GM19395 (cell line): ENCODE measurements at regions not wholly inside any gene's neighbourhood (a gene's known extent, or its start where the extent isn't known, plus 50 kb on each side); places are given as distances from the start of the nearest gene placed in this dataset.
"Not testable (repeated sequence)": the region's sequence is repeated elsewhere in the genome, so short reads cannot be mapped to it uniquely, and the experiment has no call there.

ENCODE experiments used
- ATAC-seq: cut with Tn5 transposase; IDR thresholded peaks from one replicate; pipeline ENCODE4 v1.9.1; 2021; ENCODE audit warnings: mild to moderate bottlenecking, moderate library complexity; ENCODE audit not compliant: unreplicated experiment

GRCh38 chr2:186348200-186348599, 137.9 kb upstream of the ZC3H15 start:
- ATAC-seq = no peak

DNA sequence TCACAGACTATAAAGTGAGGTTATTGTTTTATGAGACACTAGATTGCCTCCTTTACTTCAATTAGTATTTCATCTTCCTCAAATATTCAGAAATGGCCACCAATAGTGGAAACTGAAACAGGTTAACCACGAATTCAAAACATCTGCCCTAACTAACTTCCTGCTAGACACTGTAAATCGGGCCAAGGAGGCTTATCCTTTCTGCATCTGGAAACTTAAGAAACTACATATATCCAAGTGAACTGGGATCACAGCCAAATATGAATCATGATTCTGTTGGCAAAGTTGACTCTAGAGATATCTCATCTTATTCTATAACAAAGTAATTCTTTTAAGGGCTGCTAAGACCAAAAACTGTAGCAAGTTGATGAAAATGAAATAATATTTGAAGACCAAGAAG, 136.6 kb upstream of the ZC3H15 start:
- peak; percentile 73 for ATAC-seq

GRCh38 chr2:186354160-186354559, 131.9 kb upstream of the ZC3H15 start:
- ATAC-seq = not testable (repeated sequence)

- no peak for ATAC-seq
Observed at GRCh38 chr2:186365406-186365805, 120.7 kb upstream of the ZC3H15 start.

DNA sequence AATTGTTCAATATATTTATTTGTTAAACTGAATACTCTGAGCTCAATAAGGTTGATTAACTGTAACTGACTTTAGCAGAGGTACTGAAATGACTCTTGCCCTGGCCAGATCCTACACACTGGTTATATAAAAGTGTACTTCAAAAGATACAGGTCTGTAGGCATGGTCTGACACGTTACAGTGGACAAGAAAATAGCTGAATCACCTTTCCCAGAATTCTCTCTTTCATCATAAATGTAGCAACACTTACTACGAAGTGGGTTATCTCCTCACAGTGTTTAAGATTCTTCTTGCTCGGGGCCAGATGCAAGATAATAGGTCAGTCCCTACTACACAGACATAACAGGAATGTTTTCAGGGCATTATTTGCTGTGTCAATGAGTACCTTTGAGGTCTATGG, 107.0 kb upstream of the ZC3H15 start:
- no peak for ATAC-seq

DNA sequence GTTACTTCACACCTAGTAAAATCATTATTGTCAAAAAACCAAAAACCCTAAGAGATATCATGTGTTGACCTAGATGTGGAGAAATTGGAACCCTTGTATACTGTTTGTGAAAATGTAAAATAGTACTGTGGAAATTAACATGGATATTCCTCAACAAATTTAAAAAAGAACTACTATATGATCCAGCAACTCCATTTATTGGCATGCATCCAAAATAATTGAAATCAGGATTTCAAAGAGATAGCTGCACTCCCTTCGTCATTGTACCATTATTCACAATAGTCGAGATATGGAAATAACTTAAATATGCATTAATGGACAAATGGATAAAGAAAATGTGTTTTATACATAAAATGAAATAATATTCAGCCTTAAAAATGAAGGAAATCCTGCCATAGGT, 105.3 kb upstream of the ZC3H15 start:
- no peak for ATAC-seq

DNA sequence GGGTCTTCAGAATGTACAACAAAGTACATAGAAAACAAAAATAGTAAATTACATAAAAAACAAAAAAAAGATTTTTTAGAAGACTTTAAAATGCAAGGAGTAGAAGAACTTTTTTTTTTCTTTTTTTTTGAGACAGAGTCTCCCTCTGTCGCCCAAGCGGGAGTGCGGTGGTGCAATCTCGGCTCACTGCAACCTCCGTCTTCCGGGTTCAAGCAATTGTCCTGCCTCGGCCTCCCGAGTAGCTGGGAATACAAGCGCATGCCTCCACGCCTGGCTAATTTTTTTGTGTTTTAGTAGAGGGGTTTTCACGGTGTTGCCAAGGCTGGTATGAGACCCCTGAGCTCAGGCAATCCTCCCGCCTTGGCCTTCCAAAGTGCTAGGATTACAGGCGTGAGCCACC, 104.5 kb upstream of the ZC3H15 start:
- ATAC-seq = no peak

DNA sequence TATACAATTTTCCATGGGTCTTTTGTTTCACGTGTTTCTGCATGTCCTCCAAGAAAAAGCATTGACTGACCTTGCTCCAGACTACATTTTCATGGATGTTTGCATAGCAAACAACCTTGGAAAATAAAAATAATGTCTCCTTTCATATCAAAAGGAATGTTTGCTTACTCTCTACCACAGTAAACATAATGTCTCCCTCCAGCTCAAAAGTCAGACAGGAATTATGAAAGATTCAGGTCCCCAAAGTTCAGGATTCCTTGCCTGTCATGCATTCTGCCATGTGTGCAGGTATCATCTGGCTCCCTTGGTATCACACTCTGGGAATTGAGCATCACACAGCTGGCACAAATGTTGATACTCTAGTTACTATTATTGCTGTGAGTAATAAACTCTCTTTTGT, 103.1 kb upstream of the ZC3H15 start:
- ATAC-seq = no peak

GRCh38 chr2:186384226-186384625, 101.8 kb upstream of the ZC3H15 start:
- no peak for ATAC-seq

- ATAC-seq = not testable (repeated sequence)
Observed at GRCh38 chr2:186385638-186386201, 100.3 kb upstream of the ZC3H15 start.

DNA sequence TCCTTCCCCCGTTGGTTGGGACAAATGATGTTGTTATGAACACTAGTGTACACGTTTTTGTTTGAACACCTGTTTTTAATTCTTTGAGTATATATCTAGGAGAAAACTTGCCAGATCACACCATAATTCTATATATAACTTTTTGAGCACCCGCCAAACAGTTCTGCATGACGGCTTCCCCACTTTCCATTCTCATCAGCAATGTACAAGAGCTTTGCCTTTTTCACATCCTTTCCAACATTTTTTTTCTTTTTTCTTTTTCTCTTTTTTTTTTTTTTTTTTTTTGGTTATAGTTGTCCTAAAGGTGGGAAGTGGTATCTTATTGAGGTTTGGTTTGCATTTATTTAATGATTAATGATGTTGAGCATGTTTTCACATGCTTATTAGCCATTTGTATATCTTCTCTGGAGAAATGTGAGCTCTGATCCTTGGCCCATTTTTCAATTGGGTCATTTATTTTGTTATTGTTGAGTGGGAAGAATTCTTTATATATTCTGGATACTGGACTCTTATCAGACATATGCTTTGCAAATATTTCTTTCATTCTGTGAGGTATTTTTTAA, 86.9 kb upstream of the ZC3H15 start:
- peak; percentile 91 for ATAC-seq

- no peak for ATAC-seq
Observed at GRCh38 chr2:186405842-186406241, 80.2 kb upstream of the ZC3H15 start.

DNA sequence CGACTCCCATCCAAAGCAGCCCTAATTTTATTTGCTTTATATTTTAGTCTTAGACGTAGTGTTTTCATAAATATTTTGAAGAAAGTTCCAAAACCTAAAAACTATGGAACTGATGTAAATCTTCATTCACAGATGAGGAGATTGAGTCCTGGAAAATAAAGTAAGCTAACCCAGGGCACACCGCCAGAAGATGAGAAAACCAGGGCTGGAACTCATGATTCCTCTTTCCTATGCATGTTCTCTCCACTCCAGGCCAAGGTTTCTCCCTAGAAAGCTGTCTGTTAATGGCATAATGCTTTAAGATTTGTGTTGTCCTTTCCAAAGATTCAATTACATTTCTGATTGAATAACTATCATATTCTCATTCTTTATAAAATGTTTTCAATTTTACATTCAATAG, 78.4 kb upstream of the ZC3H15 start:
- ATAC-seq = no peak

GRCh38 chr2:186410802-186411201, 75.3 kb upstream of the ZC3H15 start:
- ATAC-seq = no peak

DNA sequence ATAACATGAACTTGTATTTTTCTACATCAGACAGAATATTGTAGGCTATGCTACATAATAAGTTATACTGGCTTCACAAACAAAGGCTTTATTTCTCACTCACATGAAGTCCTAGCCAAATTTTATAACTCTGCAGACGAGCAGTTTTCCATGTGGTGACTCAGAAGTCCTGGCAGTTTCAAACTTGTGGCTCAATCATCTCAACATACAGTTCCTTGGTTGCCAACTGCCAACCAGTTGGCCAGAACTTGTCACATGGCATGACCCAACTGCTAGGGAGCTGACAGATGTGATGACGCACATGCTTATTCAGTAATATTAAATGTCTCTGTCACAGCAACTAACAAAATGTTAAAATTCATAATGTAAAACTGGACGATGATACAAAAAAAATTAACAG, 63.8 kb upstream of the ZC3H15 start:
- ATAC-seq = no peak

DNA sequence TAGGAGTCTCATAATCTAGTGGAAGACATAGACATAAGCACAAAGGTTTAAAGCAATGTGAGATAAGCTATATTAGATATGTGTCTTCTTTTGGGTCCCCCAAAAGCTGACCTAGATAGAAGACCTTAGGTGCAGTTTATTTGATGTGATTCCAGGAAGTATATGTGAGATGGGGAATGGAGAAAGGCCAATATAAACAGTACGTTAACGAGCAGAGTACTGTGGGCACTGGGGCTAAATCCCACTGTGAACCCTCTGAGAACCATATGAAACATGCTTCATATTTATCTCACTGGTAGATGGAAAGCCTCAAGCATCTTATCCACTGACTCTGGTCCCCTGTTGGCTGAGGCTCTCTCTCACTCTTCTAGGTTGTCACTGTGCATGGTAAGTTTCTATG, 62.6 kb upstream of the ZC3H15 start:
- ATAC-seq = no peak

DNA sequence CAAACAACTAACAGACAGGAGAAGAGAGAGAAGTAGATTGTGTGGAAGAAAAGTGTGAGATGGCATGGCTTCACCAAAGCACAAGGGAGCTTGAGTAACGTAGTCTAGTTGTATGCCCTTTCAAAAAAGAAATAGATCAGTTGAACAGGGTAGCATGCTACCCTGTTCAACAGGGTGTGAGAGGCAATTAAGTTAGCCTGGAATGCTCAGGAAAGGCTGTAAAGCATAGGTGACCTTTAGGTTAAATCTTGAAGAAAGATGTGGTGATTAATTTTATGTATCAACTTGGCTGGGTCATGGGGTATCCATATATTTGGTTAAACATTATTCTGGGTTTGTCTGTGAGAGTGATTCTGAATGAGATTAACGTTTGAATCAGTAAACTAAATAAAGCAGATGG, 61.8 kb upstream of the ZC3H15 start:
- ATAC-seq = no peak

DNA sequence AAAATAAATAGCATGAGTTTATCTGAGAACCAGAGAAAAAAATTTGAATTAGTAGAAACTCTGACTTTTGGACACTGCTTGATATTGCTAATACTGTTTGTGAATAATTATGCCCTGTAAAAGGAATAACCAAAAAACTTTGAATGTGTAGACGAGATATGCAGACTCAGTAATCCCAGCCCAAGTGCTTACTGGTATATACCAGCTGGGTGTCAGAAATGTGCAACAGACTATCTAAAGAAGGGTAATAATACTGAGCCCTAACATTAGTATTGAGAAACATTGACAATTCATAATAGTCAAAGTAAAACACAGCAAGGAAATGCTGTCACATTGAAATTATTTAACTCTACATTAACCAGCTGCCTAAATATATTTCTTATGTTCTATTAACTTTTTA, 60.5 kb upstream of the ZC3H15 start:
- ATAC-seq = no peak

DNA sequence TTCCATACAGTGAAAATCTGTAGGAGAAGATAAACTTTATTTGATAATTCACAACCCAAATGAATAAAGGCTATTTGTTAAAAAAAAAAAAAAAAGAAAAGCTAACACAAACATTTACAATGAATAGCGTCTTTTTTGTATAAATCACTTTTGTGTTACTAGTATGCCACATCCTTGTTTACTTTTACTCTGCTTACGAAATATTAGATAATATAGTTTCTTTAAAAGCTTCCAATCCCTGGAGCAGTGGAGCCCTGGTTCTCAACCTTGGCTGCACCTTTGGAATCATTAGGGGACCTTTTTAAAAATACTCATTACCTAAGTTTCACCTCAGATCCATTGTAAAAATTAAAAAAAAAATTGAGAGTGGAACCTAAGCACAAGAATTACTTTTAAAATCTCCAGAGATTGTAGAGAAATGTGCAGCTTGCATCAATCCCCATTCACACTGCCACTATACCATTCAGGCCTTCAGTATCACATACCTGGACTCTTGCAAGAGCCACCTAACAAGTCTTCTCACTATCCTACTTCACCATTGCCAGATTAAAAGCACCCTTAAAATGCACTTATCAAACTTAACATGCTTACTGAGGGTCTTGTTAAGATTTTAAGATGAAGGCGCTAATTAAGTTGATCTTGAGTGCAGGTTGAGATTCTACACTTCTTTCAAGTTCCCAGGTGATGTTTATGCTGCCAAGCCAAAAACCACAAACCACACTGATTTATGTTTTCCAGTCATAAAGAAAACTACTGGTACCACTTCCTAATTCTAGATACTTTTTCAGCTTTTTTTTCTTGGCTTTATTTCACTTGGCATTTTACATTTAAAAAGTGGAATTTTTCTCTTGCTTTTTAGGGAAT, 59.7 kb upstream of the ZC3H15 start:
- ATAC-seq = peak; percentile 96

DNA sequence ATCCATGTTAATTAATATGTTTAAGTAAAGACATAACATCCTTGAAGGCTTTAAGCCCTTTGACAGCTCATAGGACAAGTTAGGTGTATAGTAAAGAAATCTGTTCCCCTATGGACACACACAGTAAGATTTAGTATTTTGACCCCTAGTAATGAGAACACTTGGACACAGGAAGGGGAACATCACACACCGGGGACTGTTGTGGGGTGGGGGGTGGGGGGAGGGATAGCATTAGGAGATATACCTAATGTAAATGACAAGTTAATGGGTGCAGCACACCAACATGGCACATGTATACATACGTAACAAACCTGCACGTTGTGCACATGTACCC, 59.1 kb upstream of the ZC3H15 start:
- peak; percentile 57 for ATAC-seq

- ATAC-seq = no peak
Observed at GRCh38 chr2:186427970-186428369, 58.1 kb upstream of the ZC3H15 start.

DNA sequence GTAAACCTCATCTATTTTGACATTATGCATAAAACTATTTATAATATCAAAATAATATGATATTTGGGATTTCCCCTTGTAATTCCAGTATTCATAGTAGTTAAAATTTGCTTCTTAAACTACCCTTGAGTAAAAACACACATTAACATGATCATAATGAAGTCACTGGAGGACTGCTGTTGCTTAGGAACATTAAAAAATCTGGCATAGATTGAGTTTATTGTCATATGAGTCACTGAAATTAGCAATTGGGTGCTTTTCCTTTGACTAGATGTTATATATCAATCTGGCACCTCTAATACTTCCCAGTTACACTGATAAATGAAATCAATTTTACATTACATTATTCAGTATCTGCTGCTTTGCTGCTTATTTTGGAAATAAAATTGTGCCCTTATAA, 57.0 kb upstream of the ZC3H15 start:
- ATAC-seq = no peak
